Suppressor macrophage treated with lipopolysaccharide for 4 hours (primary cell): ENCODE measurements at regions not wholly inside any gene's neighbourhood (a gene's known extent, or its start where the extent isn't known, plus 50 kb on each side); places are given as distances from the start of the nearest gene placed in this dataset.

ENCODE experiments used
- DNase-seq: peaks from one replicate; pipeline ENCODE4 v3.0.0-alpha.2; 2020

- no peak for DNase-seq
Measured at GRCh38 chr1:221796700-221797099, 54.8 kb upstream of the DUSP10 start.

GRCh38 chr1:221795380-221795779 is 53.5 kb upstream of the DUSP10 start:
- peak; percentile 55 for DNase-seq

GRCh38 chr1:221794935-221795334 is 53.0 kb upstream of the DUSP10 start:
- DNase-seq = no peak

GRCh38 chr1:221794079-221794670 is 52.3 kb upstream of the DUSP10 start:
- DNase-seq = peak; percentile 82

- DNase-seq = peak; percentile 38
Measured at GRCh38 chr1:221793439-221794078, 51.7 kb upstream of the DUSP10 start.

GRCh38 chr1:221791846-221792245 is 50.0 kb upstream of the DUSP10 start:
- no peak for DNase-seq
